ENCODE measurements at regions not wholly inside any gene's neighbourhood (a gene's known extent, or its start where the extent isn't known, plus 50 kb on each side); places are given as distances from the start of the nearest gene placed in this dataset.

- Histone ChIP-seq H3K36me3 (no peaks in the 10 kb centered on the region), H3K4me1 (no peaks in the 10 kb centered on the region), H3K4me3 (no peak overlapping the region), H3K27me3 (no peaks in the 10 kb centered on the region), H3K27ac (no peak overlapping the region), H3K9me3 (peaks cover 0 to 16% of the 10 kb centered on the region in 2 donors)
- DNase-seq = no peak
- intact Hi-C loops (cut with DNase I; ENCODE audit: low total_unique reads) = no loop called here
- TF ChIP-seq POLR2A (IDR thresholded peaks at IDR 0.05) (no peak), CTCF (IDR thresholded peaks at IDR 0.05) (no peak)
Observed at GRCh38 chr10:3606309-3606708, 178.7 kb downstream of the KLF6 start.

GRCh38 chr10:3605882-3606281, 179.1 kb downstream of the KLF6 start:
- Histone ChIP-seq H3K27ac (no peak overlapping the region), H3K27me3 (no peaks in the 10 kb centered on the region), H3K4me1 (no peaks in the 10 kb centered on the region), H3K36me3 (no peaks in the 10 kb centered on the region), H3K4me3 (no peak overlapping the region), H3K9me3 (peaks cover 0 to 16% of the 10 kb centered on the region in 2 donors)
- no peak for TF ChIP-seq CTCF (IDR thresholded peaks at IDR 0.05)
- TF ChIP-seq POLR2A (IDR thresholded peaks at IDR 0.05) = no peak
- intact Hi-C loops (cut with DNase I; ENCODE audit: low total_unique reads) = no loop called here
- no peak for DNase-seq

- intact Hi-C loops (cut with DNase I; ENCODE audit: low total_unique reads) = no loop called here
- TF ChIP-seq CTCF (IDR thresholded peaks at IDR 0.05) = no peak
- TF ChIP-seq POLR2A (IDR thresholded peaks at IDR 0.05) = no peak
- no peak overlapping the region for H3K27ac ChIP-seq
- H3K27me3 ChIP-seq = no peaks in the 10 kb centered on the region
- no peaks in the 10 kb centered on the region for H3K4me1 ChIP-seq
- no peak overlapping the region for H3K4me3 ChIP-seq
- no peaks in the 10 kb centered on the region for H3K9me3 ChIP-seq
- DNase-seq = no peak
- H3K36me3 ChIP-seq = no peaks in the 10 kb centered on the region
Observed at GRCh38 chr10:3595736-3596135, 189.3 kb downstream of the KLF6 start.

- no peak for TF ChIP-seq POLR2A (IDR thresholded peaks at IDR 0.05)
- H3K27ac ChIP-seq = no peak overlapping the region
- intact Hi-C loops (cut with DNase I; ENCODE audit: low total_unique reads) = no loop called here
- H3K4me1 ChIP-seq = no peaks in the 10 kb centered on the region
- H3K36me3 ChIP-seq = no peaks in the 10 kb centered on the region
- no peaks in the 10 kb centered on the region for H3K27me3 ChIP-seq
- H3K4me3 ChIP-seq = no peak overlapping the region
- no peak for DNase-seq
- H3K9me3 ChIP-seq = no peaks in the 10 kb centered on the region
Observed at GRCh38 chr10:3593611-3594010, 191.4 kb downstream of the KLF6 start.

GRCh38 chr10:3592424-3592823, 192.6 kb downstream of the KLF6 start:
- no peaks in the 10 kb centered on the region for H3K36me3 ChIP-seq
- DNase-seq = no peak
- no peaks in the 10 kb centered on the region for H3K27me3 ChIP-seq
- no peak for TF ChIP-seq CTCF (IDR thresholded peaks at IDR 0.05)
- TF ChIP-seq POLR2A (IDR thresholded peaks at IDR 0.05) = no peak
- no peaks in the 10 kb centered on the region for H3K4me1 ChIP-seq
- H3K9me3 ChIP-seq = no peaks in the 10 kb centered on the region
- no peak overlapping the region for H3K27ac ChIP-seq
- intact Hi-C loops (cut with DNase I; ENCODE audit: low total_unique reads) = no loop called here
- H3K4me3 ChIP-seq = no peak overlapping the region

- no peak for DNase-seq
- Histone ChIP-seq H3K27me3 (no peaks in the 10 kb centered on the region), H3K4me1 (no peaks in the 10 kb centered on the region), H3K27ac (no peak overlapping the region), H3K4me3 (no peak overlapping the region), H3K9me3 (no peaks in the 10 kb centered on the region), H3K36me3 (no peaks in the 10 kb centered on the region)
- TF ChIP-seq CTCF (IDR thresholded peaks at IDR 0.05) (no peak), POLR2A (IDR thresholded peaks at IDR 0.05) (no peak)
- intact Hi-C loops (cut with DNase I; ENCODE audit: low total_unique reads) = no loop called here
Observed at GRCh38 chr10:3588816-3589215, 196.2 kb downstream of the KLF6 start.
